ENCODE measurements at regions not wholly inside any gene's neighbourhood (a gene's known extent, or its start where the extent isn't known, plus 50 kb on each side); places are given as distances from the start of the nearest gene placed in this dataset.
"Not testable (repeated sequence)": the region's sequence is repeated elsewhere in the genome, so short reads cannot be mapped to it uniquely, and the experiment has no call there.

DNA sequence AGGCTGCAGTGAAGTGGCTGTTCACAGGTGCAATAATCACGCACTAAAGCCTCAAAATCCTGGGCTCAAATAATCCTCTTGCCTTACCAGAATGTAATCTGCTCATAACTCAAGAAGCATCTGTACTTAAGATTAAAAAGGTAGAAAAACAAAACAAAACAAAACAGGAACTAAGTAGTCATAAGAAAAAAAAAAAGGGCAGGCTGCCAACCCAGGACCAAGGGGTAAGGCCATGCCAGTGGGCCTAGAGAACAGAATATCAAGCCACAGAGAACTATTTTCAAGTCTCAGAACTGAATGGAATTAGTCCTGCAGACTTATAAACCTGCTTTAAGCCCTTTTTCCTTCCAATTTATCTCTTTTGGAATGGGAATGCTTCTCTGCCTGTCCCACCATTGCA lies 64.8 kb upstream of the TBC1D3K start:
- no peak for DNase-seq

DNA sequence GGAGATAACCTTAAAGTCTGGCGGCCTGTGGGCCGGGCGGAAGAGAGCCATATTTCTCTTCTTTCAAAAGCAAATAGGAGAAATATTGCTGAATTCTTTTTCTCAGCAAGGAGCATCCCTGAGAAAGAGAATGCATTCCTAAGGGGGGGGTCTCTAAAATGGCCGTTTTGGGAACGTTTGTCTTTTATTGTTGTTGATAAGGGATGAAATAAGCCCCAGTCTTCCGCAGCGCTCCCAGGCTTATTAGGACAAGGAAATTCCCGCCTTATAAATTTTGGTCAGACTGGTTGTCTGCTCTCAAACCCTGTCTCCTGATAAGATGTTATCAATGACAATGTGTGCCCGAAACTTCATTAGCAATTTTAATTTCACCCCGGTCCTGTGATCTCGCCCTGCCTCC lies 65.8 kb upstream of the TBC1D3K start:
- not testable (repeated sequence) for DNase-seq

DNA sequence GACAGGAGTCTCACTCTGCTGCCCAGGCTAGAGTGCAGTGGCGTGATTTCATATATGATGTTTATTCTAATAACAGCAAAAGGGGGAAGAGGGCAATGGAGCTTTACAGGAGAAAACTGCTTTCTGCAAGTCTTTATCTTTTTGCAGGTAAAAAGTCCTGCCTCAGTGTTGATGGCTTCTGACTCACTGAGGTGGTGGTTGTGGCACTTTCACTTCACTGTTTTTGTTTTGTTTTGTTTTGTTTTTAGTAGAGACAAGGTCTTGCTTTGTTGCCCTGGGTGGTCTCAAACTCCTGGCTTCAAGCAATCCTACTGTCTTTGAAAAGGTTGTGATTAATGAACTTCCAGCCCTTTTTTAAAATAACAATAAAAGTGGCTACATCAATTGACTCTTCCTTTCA lies 68.0 kb upstream of the TBC1D3K start:
- no peak for DNase-seq

DNA sequence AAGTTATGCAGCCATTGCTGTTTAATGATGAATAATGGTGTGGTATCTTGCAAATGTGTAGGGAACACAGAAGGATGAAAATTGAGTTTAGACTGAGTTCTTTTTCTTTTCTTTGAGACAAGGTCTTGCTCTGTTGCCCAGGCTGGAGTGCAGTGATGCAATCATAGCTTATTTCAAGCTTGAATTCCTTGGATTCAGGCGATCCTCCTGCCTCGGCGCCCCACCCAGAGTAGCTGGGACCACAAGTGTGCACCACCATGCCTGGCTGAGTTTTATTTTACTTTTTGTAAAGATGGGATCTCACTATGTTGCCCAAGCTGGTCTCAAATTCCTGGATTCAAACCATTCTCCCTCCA lies 74.6 kb upstream of the TBC1D3K start:
- no peak for DNase-seq

GRCh38 chr17:37848690-37849616 lies 75.3 kb upstream of the TBC1D3K start:
- DNase-seq: peak in 1 of 56 donors; percentile 25

- no peak for DNase-seq
Measured at GRCh38 chr17:37847811-37848331, 76.3 kb upstream of the TBC1D3K start.

- no peak for DNase-seq
Measured at GRCh38 chr17:37847102-37847501, 77.1 kb upstream of the TBC1D3K start.

DNA sequence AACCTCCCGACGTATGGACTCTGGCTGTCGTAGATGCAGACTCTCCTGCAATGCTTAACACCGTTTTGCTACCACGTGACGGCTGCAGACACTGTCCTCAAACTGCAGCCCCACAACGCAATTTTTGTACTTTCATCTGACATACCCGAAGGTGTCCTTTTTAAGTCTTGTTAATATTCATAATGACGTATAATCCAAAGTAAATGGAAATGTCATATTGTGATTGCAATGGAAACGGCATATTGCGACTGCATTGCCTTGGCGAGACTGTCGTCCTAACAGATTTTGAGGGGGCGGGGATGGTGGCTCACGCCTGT lies 79.3 kb upstream of the TBC1D3K start:
- DNase-seq: no peak

DNA sequence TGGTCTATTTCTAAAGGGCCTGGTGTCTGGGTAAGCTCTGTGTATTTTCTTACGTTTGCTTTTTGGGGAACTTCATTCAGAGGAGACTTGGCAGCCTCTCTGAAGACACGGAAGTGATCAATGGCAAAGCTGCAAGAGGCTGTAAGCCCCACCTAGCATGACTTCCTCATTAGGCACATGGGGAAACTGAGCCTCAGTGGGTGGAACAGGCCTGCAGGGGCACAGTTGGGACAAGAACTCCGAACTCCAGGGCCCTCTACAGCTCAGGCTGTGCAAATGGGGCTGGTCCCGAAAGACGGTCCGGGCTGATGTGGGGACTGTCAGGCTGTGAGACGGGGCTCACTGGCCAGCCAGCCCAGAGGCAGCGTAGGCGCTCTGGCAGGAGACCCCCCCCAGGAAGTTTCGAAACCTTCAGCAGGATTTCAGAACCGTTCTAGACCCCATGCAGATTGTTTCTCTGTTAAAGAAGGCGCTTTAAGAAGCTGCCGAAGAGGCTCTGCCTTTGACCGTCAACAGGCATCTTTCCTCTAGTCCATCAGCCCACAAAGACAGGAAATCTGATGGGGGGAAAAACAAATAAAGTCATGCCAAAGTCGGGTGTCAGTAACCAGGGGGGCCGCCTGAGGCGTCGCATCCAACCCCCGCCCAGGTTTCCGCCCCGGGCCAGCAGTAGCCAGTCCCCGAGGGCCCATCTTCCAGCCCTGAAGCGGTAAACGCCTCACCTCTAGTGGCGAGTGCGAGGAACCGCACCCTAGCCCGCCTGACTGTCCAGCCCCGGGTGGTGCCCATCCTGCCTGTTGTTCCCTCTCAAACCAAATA lies 79.8 kb upstream of the TBC1D3K start:
- DNase-seq: peak in 5 of 56 donors; percentile 12 to 37 (median 15)

GRCh38 chr17:37842401-37842800 lies 81.8 kb upstream of the TBC1D3K start:
- no peak for DNase-seq

GRCh38 chr17:37841232-37841631 lies 83.0 kb upstream of the TBC1D3K start:
- no peak for DNase-seq

DNA sequence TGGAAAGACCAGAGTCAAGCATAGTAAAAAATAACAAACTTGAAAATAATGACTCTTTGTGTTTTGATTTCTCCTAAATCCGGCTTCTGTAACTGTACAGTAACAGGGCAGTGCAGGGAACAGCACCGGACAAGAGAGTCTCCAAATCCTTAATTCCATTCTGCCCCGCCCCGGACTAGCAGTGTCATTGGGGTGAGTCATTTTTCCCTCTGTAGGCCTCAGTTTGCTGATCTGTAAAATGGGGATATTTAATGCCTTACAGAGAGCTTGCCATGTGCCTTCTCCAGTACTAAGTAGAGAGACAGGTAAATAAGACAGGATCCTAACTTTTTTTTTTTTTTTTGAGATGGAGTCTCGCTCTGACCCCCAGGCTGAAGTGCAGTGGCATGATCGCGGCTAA lies 83.6 kb upstream of the TBC1D3K start:
- DNase-seq: no peak

DNA sequence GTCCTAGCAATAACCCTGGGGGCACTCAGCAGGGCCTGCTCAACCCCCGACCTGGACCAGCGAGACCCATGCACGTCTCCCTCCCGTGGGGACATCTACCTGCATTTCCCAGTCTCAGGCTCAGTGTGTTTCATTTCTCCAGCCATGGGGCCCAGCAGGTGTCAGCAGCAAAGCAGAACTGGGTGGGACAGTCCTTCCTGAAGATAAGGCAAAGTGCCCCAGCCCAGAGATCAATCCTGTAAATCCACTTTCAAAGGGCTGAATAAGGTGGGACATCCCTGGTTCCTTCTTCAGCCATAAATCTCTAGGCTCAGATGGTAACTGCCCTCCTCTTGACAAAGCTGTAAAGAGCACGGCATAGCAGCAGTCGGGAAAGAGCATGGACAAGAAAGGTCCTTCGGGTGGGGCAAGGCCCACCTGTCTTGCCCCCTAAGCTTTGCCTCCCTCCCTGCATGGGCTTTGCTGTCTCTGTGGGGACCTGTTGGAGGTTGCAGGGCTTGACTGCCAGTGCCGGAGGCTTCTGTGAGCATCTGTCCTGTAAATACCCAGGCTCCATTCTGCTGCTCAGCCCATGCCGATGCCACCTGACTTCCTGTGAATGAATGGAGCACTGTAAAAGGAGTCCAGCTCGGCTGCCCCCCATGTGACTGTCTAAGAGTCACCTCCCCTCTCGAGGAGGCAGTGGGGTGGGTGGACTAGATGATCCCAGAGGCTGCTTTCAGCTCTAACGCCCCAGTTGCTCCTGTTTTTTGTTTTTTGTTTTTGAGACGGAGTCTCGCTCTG lies 84.8 kb upstream of the TBC1D3K start:
- DNase-seq: no peak

DNA sequence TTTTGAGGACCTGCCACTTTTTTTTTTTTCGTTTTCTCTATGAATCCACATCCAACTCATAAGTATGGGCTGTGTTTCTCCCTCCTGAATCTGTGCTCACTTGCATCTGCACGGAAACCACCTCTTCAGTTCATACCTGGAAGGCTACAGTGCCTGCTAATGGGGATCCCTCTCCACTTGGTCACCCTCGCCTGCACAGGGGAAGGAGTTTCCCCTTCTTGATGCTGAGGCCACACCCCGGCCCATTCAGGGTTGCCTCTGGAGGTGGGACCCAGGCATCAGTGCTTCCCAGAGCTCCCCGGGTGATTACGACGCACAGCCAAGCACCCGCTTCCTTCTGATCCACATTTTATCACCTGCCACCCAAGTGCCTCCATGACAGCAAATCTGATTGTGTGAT lies 85.9 kb upstream of the TBC1D3K start:
- DNase-seq: no peak

DNA sequence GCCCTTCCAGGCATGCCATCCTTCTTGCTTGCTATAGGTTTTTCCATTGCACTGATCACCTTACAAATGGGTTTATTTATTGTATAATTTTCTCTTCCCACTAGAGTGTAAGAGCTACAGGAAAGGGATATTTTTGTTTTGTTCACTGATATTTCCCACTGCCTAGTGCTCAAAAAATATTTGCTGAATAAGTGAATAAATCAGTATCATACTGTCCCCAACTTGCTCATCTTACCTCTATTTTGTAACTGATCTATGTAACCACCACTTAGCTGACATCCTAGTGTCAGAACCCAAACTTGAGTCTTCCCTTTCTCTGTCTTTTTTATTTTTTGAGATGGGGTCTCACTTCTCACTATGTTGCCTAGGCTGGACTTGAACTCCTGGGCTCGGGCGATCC lies 87.6 kb upstream of the TBC1D3K start:
- DNase-seq: no peak

DNA sequence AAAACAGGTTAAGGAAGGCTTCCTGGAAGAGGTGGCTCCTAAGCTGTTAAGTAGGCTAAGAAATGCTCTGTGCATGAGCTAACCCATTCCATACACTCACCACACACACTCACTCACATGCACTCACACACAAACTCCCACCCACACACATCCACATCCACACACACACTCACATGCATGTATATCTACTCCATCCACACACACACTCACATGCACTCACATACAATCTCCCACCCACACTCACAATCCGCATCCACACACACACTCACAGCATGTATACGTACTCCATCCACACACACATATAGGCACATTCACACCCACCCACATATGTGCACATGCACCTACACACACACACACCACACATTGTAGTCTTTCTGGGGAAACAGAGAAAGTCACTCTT lies 89.3 kb upstream of the HNF1B start:
- no peak for DNase-seq

- peak in 1 of 56 donors; percentile 10 for DNase-seq
Measured at GRCh38 chr17:37833237-37833859, 88.5 kb upstream of the HNF1B start.

DNA sequence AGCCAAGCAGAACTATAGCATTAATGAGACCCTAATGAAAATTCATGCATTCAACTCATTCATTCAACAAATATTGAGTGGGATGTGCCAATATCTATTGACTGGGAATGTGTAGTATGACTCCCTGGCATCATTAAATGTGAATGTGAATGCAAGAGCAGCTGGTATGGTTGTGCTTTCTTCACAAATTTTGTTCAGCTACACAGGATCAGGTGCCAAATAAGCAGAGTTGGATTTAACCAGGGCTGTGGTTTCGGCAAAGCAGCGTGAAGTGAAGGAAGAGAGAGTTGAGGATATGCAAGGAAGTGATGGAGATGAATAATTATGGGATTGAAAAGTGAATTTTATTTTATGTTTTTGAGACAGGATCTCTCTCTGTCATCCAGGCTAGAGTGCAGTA lies 87.1 kb upstream of the HNF1B start:
- no peak for DNase-seq

DNA sequence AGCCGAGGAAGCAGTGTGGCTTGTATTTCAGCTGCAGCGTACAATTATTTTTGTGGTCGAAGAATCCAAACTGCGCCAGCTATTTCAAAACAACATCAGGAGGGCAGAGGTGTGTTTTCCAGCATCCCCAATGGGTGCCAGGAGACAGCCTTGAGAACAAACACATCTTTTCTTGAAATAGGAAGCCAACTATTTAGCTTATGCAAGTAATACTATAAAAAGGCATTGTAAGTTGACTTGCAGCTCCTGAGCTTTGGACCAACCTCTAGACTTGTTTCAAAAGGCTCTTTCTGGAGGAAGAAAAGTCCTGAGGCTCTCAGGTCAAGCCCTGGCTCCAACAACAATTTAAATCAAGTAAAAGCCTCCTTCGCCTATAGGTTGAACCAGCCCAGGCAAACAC lies 86.6 kb upstream of the HNF1B start:
- no peak for DNase-seq

GRCh38 chr17:37830151-37830993 lies 85.5 kb upstream of the HNF1B start:
- no peak for DNase-seq
